HEK293 (cell line): ENCODE measurements at regions not wholly inside any gene's neighbourhood (a gene's known extent, or its start where the extent isn't known, plus 50 kb on each side); places are given as distances from the start of the nearest gene placed in this dataset.

Experiments used
- BCL11A ChIP-seq: fragments of 450-650 bp; formaldehyde crosslinking; IDR thresholded peaks from 2 replicates; pipeline ENCODE4 v1.5.1; 2016; ENCODE audit warnings: low read depth, missing biosample characterization, missing genetic modification characterization
- YY1 ChIP-seq: fragments of 450-650 bp; formaldehyde crosslinking; IDR thresholded peaks from 2 replicates; pipeline ENCODE4 v1.5.1; 2018; ENCODE audit warnings: missing biosample characterization, missing genetic modification characterization
- ZNF157 ChIP-seq: fragments of 450-650 bp; formaldehyde crosslinking; IDR thresholded peaks from 2 replicates; pipeline ENCODE4 v1.5.1; 2016; ENCODE audit warnings: missing biosample characterization, missing genetic modification characterization
- ZNF174 ChIP-seq: fragments of 450-650 bp; formaldehyde crosslinking; IDR thresholded peaks from 2 replicates; pipeline ENCODE4 v1.5.0; 2017; ENCODE audit warnings: missing biosample characterization, mild to moderate bottlenecking, missing genetic modification characterization
- ZNF221 ChIP-seq: fragments of 450-650 bp; formaldehyde crosslinking; IDR thresholded peaks from 2 replicates; pipeline ENCODE4 v1.5.1; 2017; ENCODE audit warnings: missing biosample characterization, missing genetic modification characterization, borderline replicate concordance
- ZNF501 ChIP-seq: fragments of 450-650 bp; formaldehyde crosslinking; IDR thresholded peaks from 2 replicates; pipeline ENCODE4 v1.5.1; 2016; ENCODE audit warnings: missing biosample characterization, missing genetic modification characterization
- ZNF544 ChIP-seq: fragments of 450-650 bp; formaldehyde crosslinking; IDR thresholded peaks from 2 replicates; pipeline ENCODE4 v1.5.0; 2017; ENCODE audit warnings: missing biosample characterization, missing genetic modification characterization
- ZNF548 ChIP-seq: fragments of 450-650 bp; formaldehyde crosslinking; IDR thresholded peaks from 2 replicates; pipeline ENCODE4 v1.5.1; 2016; ENCODE audit warnings: missing biosample characterization, missing genetic modification characterization
- ZNF558 ChIP-seq: fragments of 450-650 bp; formaldehyde crosslinking; IDR thresholded peaks from 2 replicates; pipeline ENCODE4 v1.5.1; 2016; ENCODE audit warnings: missing biosample characterization, missing genetic modification characterization
- ZNF747 ChIP-seq: fragments of 450-650 bp; formaldehyde crosslinking; IDR thresholded peaks from 2 replicates; pipeline ENCODE4 v1.5.1; 2016; ENCODE audit warnings: missing biosample characterization, missing genetic modification characterization
- TF ChIP-seq, protein P1 (sequence below): fragments of 450-650 bp; formaldehyde crosslinking; conservative IDR thresholded peaks from 2 replicates; pipeline ENCODE4 v1.5.1; 2016; ENCODE audit warnings: low read depth, missing biosample characterization, missing genetic modification characterization
- TF ChIP-seq, protein P2 (sequence below): fragments of 450-650 bp; formaldehyde crosslinking; IDR thresholded peaks from 2 replicates; pipeline ENCODE4 v1.5.1; 2016; ENCODE audit warnings: missing biosample characterization, missing genetic modification characterization
- TF ChIP-seq, protein P3 (sequence below): fragments of 450-650 bp; formaldehyde crosslinking; IDR thresholded peaks from 2 replicates; pipeline ENCODE4 v1.5.1; 2016; ENCODE audit warnings: missing biosample characterization, missing genetic modification characterization
- TF ChIP-seq, protein P4 (sequence below): fragments of 450-650 bp; formaldehyde crosslinking; IDR thresholded peaks from 2 replicates; pipeline ENCODE4 v1.5.1; 2016; ENCODE audit warnings: missing biosample characterization, missing genetic modification characterization, low read depth

DNA sequence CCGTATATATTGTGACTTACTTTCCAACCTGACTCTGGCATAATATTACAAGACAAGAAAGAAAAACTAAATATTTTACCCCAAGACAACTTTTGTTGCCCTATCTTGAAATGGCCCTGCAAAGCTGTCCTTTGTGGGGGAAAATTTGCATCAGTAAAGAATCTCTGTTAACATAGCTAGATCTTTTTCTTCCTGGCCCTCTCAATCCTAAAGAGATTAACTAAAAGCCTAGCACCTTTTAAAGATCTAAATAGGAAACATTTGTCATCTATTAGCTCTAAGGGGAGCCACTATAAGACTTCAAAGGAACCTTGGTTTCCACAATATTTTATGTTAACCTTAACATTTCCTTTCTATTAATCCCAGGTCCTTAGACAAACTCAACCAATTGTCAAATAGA is 199.0 kb upstream of the SLITRK3 start:
- TF ChIP-seq, protein P1, sequence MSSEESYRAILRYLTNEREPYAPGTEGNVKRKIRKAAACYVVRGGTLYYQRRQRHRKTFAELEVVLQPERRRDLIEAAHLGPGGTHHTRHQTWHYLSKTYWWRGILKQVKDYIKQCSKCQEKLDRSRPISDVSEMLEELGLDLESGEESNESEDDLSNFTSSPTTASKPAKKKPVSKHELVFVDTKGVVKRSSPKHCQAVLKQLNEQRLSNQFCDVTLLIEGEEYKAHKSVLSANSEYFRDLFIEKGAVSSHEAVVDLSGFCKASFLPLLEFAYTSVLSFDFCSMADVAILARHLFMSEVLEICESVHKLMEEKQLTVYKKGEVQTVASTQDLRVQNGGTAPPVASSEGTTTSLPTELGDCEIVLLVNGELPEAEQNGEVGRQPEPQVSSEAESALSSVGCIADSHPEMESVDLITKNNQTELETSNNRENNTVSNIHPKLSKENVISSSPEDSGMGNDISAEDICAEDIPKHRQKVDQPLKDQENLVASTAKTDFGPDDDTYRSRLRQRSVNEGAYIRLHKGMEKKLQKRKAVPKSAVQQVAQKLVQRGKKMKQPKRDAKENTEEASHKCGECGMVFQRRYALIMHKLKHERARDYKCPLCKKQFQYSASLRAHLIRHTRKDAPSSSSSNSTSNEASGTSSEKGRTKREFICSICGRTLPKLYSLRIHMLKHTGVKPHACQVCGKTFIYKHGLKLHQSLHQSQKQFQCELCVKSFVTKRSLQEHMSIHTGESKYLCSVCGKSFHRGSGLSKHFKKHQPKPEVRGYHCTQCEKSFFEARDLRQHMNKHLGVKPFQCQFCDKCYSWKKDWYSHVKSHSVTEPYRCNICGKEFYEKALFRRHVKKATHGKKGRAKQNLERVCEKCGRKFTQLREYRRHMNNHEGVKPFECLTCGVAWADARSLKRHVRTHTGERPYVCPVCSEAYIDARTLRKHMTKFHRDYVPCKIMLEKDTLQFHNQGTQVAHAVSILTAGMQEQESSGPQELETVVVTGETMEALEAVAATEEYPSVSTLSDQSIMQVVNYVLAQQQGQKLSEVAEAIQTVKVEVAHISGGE (tag by site-specific recombination): no peak
- TF ChIP-seq ZNF544 (no peak), YY1 (tag by site-specific recombination) (no peak), ZNF501 (tag by site-specific recombination) (no peak), ZNF157 (tag by site-specific recombination) (no peak), ZNF747 (tag by site-specific recombination) (no peak), BCL11A (no peak), ZNF548 (no peak), ZNF174 (tag by site-specific recombination) (no peak), ZNF558 (tag by site-specific recombination) (no peak), ZNF221 (tag by site-specific recombination) (no peak)
- TF ChIP-seq, protein P2, sequence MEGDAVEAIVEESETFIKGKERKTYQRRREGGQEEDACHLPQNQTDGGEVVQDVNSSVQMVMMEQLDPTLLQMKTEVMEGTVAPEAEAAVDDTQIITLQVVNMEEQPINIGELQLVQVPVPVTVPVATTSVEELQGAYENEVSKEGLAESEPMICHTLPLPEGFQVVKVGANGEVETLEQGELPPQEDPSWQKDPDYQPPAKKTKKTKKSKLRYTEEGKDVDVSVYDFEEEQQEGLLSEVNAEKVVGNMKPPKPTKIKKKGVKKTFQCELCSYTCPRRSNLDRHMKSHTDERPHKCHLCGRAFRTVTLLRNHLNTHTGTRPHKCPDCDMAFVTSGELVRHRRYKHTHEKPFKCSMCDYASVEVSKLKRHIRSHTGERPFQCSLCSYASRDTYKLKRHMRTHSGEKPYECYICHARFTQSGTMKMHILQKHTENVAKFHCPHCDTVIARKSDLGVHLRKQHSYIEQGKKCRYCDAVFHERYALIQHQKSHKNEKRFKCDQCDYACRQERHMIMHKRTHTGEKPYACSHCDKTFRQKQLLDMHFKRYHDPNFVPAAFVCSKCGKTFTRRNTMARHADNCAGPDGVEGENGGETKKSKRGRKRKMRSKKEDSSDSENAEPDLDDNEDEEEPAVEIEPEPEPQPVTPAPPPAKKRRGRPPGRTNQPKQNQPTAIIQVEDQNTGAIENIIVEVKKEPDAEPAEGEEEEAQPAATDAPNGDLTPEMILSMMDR (tag by site-specific recombination): no peak
- TF ChIP-seq, protein P3, sequence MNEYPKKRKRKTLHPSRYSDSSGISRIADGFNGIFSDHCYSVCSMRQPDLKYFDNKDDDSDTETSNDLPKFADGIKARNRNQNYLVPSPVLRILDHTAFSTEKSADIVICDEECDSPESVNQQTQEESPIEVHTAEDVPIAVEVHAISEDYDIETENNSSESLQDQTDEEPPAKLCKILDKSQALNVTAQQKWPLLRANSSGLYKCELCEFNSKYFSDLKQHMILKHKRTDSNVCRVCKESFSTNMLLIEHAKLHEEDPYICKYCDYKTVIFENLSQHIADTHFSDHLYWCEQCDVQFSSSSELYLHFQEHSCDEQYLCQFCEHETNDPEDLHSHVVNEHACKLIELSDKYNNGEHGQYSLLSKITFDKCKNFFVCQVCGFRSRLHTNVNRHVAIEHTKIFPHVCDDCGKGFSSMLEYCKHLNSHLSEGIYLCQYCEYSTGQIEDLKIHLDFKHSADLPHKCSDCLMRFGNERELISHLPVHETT: no peak
- TF ChIP-seq, protein P4, sequence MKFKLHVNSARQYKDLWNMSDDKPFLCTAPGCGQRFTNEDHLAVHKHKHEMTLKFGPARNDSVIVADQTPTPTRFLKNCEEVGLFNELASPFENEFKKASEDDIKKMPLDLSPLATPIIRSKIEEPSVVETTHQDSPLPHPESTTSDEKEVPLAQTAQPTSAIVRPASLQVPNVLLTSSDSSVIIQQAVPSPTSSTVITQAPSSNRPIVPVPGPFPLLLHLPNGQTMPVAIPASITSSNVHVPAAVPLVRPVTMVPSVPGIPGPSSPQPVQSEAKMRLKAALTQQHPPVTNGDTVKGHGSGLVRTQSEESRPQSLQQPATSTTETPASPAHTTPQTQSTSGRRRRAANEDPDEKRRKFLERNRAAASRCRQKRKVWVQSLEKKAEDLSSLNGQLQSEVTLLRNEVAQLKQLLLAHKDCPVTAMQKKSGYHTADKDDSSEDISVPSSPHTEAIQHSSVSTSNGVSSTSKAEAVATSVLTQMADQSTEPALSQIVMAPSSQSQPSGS (tag by site-specific recombination): no peak
